GM12878 (cell line): ENCODE measurements at regions not wholly inside any gene's neighbourhood (a gene's known extent, or its start where the extent isn't known, plus 50 kb on each side); places are given as distances from the start of the nearest gene placed in this dataset.

Experiments
- ATAC-seq: fragments of 200-7000 bp; cut with Tn5 transposase; 3 replicates; pipeline ENCODE4 v1.9.1; 2020; ENCODE audit warnings: mild to moderate bottlenecking, moderate library complexity
- BruUV-seq: library from RNA; stranded (reverse); fragments of 400-500 nt; replicated peaks from 2 replicates; lab custom pipeline; 2021; lab: Mats Ljungman, UMichigan
- CTCF ChIA-PET: fragments of 300-600 bp; sonication (Branson Sonifier 250); formaldehyde crosslinking; extraction: SDS; loops from one replicate; lab custom pipeline; 2021; ENCODE audit warnings: inconsistent platforms; lab: Yijun Ruan, JAX
- POLR2A ChIA-PET: fragments of 350-600 bp; formaldehyde crosslinking; extraction: SDS; loops from one replicate; lab custom pipeline; 2021; ENCODE audit warnings: inconsistent platforms; lab: Charles Lee
- RAD21 ChIA-PET: fragments of 300-600 bp; sonication (Branson Sonifier 250); formaldehyde crosslinking; loops from one replicate; lab custom pipeline; 2023; ENCODE audit warnings: antibody characterized with exemption; ENCODE audit not compliant: unreplicated experiment; lab: Charles Lee
- SMC1A ChIA-PET: fragments of 300-600 bp; sonication (Branson Sonifier 250); formaldehyde crosslinking; loops from one replicate; lab custom pipeline; 2023; ENCODE audit not compliant: unreplicated experiment, uncharacterized antibody; lab: Charles Lee
- DNase-seq: peaks from one replicate; pipeline ENCODE4 v3.0.0-alpha.2; 2011; ENCODE audit warnings: low read depth, low spot score
- FAIRE-seq: peaks from 3 replicates; lab custom pipeline; 2011; peaks lifted over from hg19 to GRCh38; lab: Jason Lieb, UNC
- H2AFZ ChIP-seq: 2 replicates; pipeline ENCODE4 v1.6.0; 2011; ENCODE audit warnings: low read depth, low read length, control low read depth; ENCODE audit not compliant: control insufficient read depth
- H3K27ac ChIP-seq: 2 replicates; pipeline ENCODE4 v1.5.1; 2011; ENCODE audit warnings: control low read depth; ENCODE audit not compliant: control insufficient read depth, insufficient read depth
- H3K27me3 ChIP-seq, 2 experiments: replicated peaks in 1 of 2; 2 replicates each; pipeline versions ENCODE4 v1.6.0 to v1.6.1; 2011; ENCODE audit warnings: low read length in 1 of 2; ENCODE audit not compliant: control insufficient read depth in 2 of 2, insufficient read depth in 2 of 2
- H3K36me3 ChIP-seq, 2 experiments: 2 replicates each; pipeline ENCODE4 v1.5.1; 2011; ENCODE audit warnings: low read length in 1 of 2; ENCODE audit not compliant: control insufficient read depth in 2 of 2, insufficient read depth in 2 of 2
- H3K4me1 ChIP-seq: 2 replicates; pipeline ENCODE4 v1.6.1; 2011; ENCODE audit warnings: mild to moderate bottlenecking, low read length, moderate library complexity, mixed read lengths; ENCODE audit not compliant: control insufficient read depth, insufficient read depth
- H3K4me2 ChIP-seq: 2 replicates; pipeline ENCODE4 v1.6.0; 2011; ENCODE audit warnings: control low read depth; ENCODE audit not compliant: control insufficient read depth, insufficient read depth
- H3K4me3 ChIP-seq: fragments of 200-600 bp; sonication (generic); 2 replicates; pipeline ENCODE4 v1.5.1; 2016
- H3K79me2 ChIP-seq: 2 replicates; pipeline ENCODE4 v1.6.0; 2011; ENCODE audit warnings: low read length; ENCODE audit not compliant: control insufficient read depth, insufficient read depth
- H3K9ac ChIP-seq: 2 replicates; pipeline ENCODE4 v1.8.0; 2011; ENCODE audit warnings: low read length, control low read depth, mixed read lengths; ENCODE audit not compliant: control insufficient read depth, insufficient read depth
- H3K9me3 ChIP-seq: replicated peaks from 3 replicates; pipeline ENCODE4 v1.5.1; 2011; ENCODE audit warnings: mild to moderate bottlenecking, low read length; ENCODE audit not compliant: control insufficient read depth, insufficient read depth
- H4K20me1 ChIP-seq: 2 replicates; pipeline ENCODE4 v1.6.0; 2011; ENCODE audit not compliant: control insufficient read depth, insufficient read depth
- BCLAF1 ChIP-seq: fragments of 450-650 bp; IDR thresholded peaks from 2 replicates; pipeline ENCODE4 v1.6.1; 2017; ENCODE audit warnings: antibody characterized with exemption, mild to moderate bottlenecking, moderate library complexity
- IRF5 ChIP-seq: fragments of 450-650 bp; IDR thresholded peaks from 2 replicates; pipeline ENCODE4 v1.6.1; 2017; ENCODE audit warnings: borderline replicate concordance
- MAX ChIP-seq: IDR thresholded peaks from 2 replicates; pipeline ENCODE4 v1.6.1; 2012; ENCODE audit warnings: low read depth, low read length, improper control_type of control experiment
- SREBF1 ChIP-seq: IDR thresholded peaks from 2 replicates; pipeline ENCODE4 v1.6.1; 2012; ENCODE audit warnings: mild to moderate bottlenecking, low read length
- TBL1XR1 ChIP-seq: IDR thresholded peaks from 2 replicates; pipeline ENCODE4 v1.6.1; 2012; ENCODE audit warnings: low read depth, low read length, improper control_type of control experiment
- WGBS: methylation state at CpG from one replicate; pipeline ENCODE4 v1.1.6; 2016; ENCODE audit warnings: low lambda C conversion rate; ENCODE audit not compliant: insufficient replicate concordance, insufficient coverage; ENCODE audit errors: missing lambda C conversion rate; 5-methylcytosine and 5-hydroxymethylcytosine counted together
- in situ Hi-C: fragments of 300-500 bp; cut with MboI; formaldehyde crosslinking; loops from 9 replicates; pipeline ENCODE4 v1.14.3; 2018; ENCODE audit warnings: mixed read lengths
- intact Hi-C: fragments of 100-400 bp; cut with micrococcal nuclease; formaldehyde crosslinking; loops from one replicate; pipeline ENCODE4 v1.14.2; 2022; ENCODE audit not compliant: unreplicated experiment

GRCh38 chr6:21462519-21462852, 131.1 kb upstream of the SOX4 start:
- no TSS peak for BruUV-seq
- Histone ChIP-seq H3K36me3 (no peaks in the 10 kb centered on the region), H3K4me2 (no peak overlapping the region), H3K9me3 (no peaks in the 10 kb centered on the region), H3K27me3 (no peaks in the 10 kb centered on the region)
- TF ChIP-seq IRF5 (no peak), MAX (no peak), BCLAF1 (no peak), SREBF1 (no peak), TBL1XR1 (no peak)
- TF ChIP-seq, all 136 proteins: peak for 0
- SMC1A ChIA-PET: interaction anchor here (0.6 kb wide), 1 partner anchor 36 kb away, joined by 3 read pairs; no protein-coding TSS in a partner anchor
- FAIRE-seq (no peak), DNase-seq (no peak), ATAC-seq (no peak)
- no peak overlapping the region for H3K4me3 ChIP-seq
- no peaks in the 10 kb centered on the region for H3K79me2 ChIP-seq
- RAD21 ChIA-PET: no interaction called here
- in situ Hi-C loops: no loop called here
- no peaks in the 10 kb centered on the region for H3K4me1 ChIP-seq
- 79% methylated on average over 2 of the region's 2 CpGs for WGBS
- H3K27ac ChIP-seq: no peak overlapping the region
- H4K20me1 ChIP-seq: no peaks in the 10 kb centered on the region
- CTCF ChIA-PET: no interaction called here
- intact Hi-C loops: no loop called here
- H2AFZ ChIP-seq: no peak overlapping the region
- no peak overlapping the region for H3K9ac ChIP-seq
- POLR2A ChIA-PET: no interaction called here
